Endothelial cell of umbilical vein (primary cell): ENCODE measurements at regions not wholly inside any gene's neighbourhood (a gene's known extent, or its start where the extent isn't known, plus 50 kb on each side); places are given as distances from the start of the nearest gene placed in this dataset.

Source experiments
- BruUV-seq: library from RNA; stranded (reverse); fragments of 400-500 nt; replicated peaks from 2 replicates; lab custom pipeline; 2021; lab: Mats Ljungman, UMichigan
- CTCF ChIA-PET: fragments of 300-600, 350-600 bp; sonication (Branson Sonifier 250); formaldehyde crosslinking; loops from one replicate; lab custom pipeline; 2021; ENCODE audit warnings: antibody characterized with exemption, inconsistent platforms; lab: Charles Lee
- POLR2A ChIA-PET: fragments of 300-600, 350-600 bp; sonication (Branson Sonifier 250); formaldehyde crosslinking; loops from one replicate; lab custom pipeline; 2021; ENCODE audit warnings: antibody characterized with exemption, inconsistent platforms; lab: Charles Lee
- DNase-seq: peaks from one replicate; pipeline ENCODE4 v3.0.0-alpha.2; 2011; ENCODE audit warnings: low read depth, low spot score
- FAIRE-seq: peaks from 2 replicates; lab custom pipeline; 2011; peaks lifted over from hg19 to GRCh38; lab: Jason Lieb, UNC
- H2AFZ ChIP-seq: 2 replicates; pipeline ENCODE4 v1.6.0; 2012; ENCODE audit warnings: low read depth, low read length, control low read depth, inconsistent platforms
- H3K27ac ChIP-seq: 2 replicates; pipeline ENCODE4 v1.5.1; 2011; ENCODE audit warnings: low read depth, mild to moderate bottlenecking, control low read depth, low read length, moderate library complexity; ENCODE audit not compliant: insufficient read depth
- H3K27me3 ChIP-seq, 2 experiments: 2 replicates each; pipeline versions ENCODE4 v1.6.0 to v1.6.1; 2011; ENCODE audit warnings: low read length in 2 of 2, mixed read lengths in 1 of 2; ENCODE audit not compliant: control insufficient read depth in 2 of 2, insufficient read depth in 2 of 2
- H3K36me3 ChIP-seq, 2 experiments: 2 replicates in 1 of 2; 3 replicates in 1 of 2; pipeline ENCODE4 v1.5.1; 2011; ENCODE audit warnings: low read length in 2 of 2, mild to moderate bottlenecking in 1 of 2, moderate library complexity in 1 of 2; ENCODE audit not compliant: control insufficient read depth in 2 of 2, insufficient read depth in 2 of 2; ENCODE audit errors: extremely low read depth in 1 of 2
- H3K4me1 ChIP-seq: 3 replicates; pipeline ENCODE4 v1.5.1; 2011; ENCODE audit warnings: mild to moderate bottlenecking, low read length; ENCODE audit not compliant: control insufficient read depth, insufficient read depth; ENCODE audit errors: extremely low read depth
- H3K4me2 ChIP-seq: 2 replicates; pipeline ENCODE4 v1.6.1; 2011; ENCODE audit warnings: low read length, control low read depth, mixed read lengths; ENCODE audit not compliant: insufficient read depth
- H3K4me3 ChIP-seq, 3 experiments: fragments of 200-600 bp in 1 of 3; sonication (generic), shearing (Covaris generic) in 1 of 3; replicated peaks in 1 of 3; 2 replicates each; pipeline ENCODE4 v1.5.1; 2011 to 2016; ENCODE audit warnings: control low read depth in 3 of 3, low read length in 3 of 3, mild to moderate bottlenecking in 2 of 3, inconsistent platforms in 1 of 3, low read depth in 1 of 3, moderate library complexity in 1 of 3; ENCODE audit not compliant: insufficient read depth in 1 of 3
- H3K79me2 ChIP-seq: 2 replicates; pipeline ENCODE4 v1.6.0; 2012; ENCODE audit warnings: low read length, inconsistent platforms; ENCODE audit not compliant: control insufficient read depth, insufficient read depth
- H3K9ac ChIP-seq: replicated peaks from 2 replicates; pipeline ENCODE3; 2011; ENCODE audit warnings: low read length, control low read depth; ENCODE audit not compliant: insufficient read depth; ENCODE audit errors: extremely low read depth
- H3K9me1 ChIP-seq: replicated peaks from 3 replicates; pipeline ENCODE4 v1.6.0; 2011; ENCODE audit warnings: mild to moderate bottlenecking, low read length; ENCODE audit not compliant: control insufficient read depth, insufficient read depth; ENCODE audit errors: extremely low read depth
- H3K9me3 ChIP-seq: replicated peaks from 2 replicates; pipeline ENCODE4 v1.5.1; 2012; ENCODE audit warnings: low read length, inconsistent platforms; ENCODE audit not compliant: control insufficient read depth, insufficient read depth
- H4K20me1 ChIP-seq: replicated peaks from 2 replicates; pipeline ENCODE3; 2011; ENCODE audit warnings: mild to moderate bottlenecking, low read length; ENCODE audit not compliant: control insufficient read depth, insufficient read depth; ENCODE audit errors: extremely low read depth
- EZH2 ChIP-seq: IDR thresholded peaks from 2 replicates; pipeline ENCODE4 v1.6.1; 2012; ENCODE audit warnings: borderline replicate concordance, low read depth, mild to moderate bottlenecking, moderate library complexity, low read length, inconsistent platforms; ENCODE audit not compliant: severe bottlenecking
- POLR2A ChIP-seq: IDR thresholded peaks from 2 replicates; pipeline ENCODE4 v1.6.1; 2012; ENCODE audit warnings: low read depth, mild to moderate bottlenecking, control low read depth, low read length
- dilution Hi-C: fragments of 300-500 bp; cut with MboI; formaldehyde crosslinking; loops from one replicate; pipeline ENCODE4 v1.15.0; 2019; ENCODE audit warnings: low sequenced_read_pairs; ENCODE audit not compliant: extremely low pct_ligation_motif_present
- intact Hi-C: fragments of 100-400 bp; cut with micrococcal nuclease; formaldehyde crosslinking; loops from one replicate; pipeline ENCODE4 v1.10.0; 2022

DNA sequence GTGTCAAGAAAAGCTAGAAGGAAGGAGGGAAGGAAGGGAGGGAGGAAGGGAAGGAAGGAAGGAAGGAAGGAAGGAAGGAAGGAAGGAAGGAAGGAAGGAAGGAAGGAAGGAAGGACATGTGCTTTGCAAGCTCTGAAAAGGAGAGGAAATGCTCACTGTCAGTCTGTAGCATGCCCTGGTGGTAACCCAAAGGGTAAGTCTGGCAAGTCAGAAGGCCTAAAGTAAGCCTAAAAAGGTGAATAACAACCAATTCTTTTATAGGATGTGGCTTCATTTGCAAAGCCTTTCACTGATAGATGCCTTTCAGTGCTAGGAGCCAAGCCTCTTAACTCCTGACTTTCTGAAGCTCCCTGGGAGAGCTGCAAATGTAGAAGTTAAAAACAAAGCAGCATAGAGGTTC is 542.6 kb downstream of the CFAP47 start:
- no peaks in the 10 kb centered on the region for H3K79me2 ChIP-seq
- no peak overlapping the region for H3K4me2 ChIP-seq
- H2AFZ ChIP-seq = no peak overlapping the region
- dilution Hi-C loops (no loop called here), intact Hi-C loops (no loop called here)
- ChIA-PET POLR2A (no interaction called here), CTCF (no interaction called here)
- no peak overlapping the region for H3K27ac ChIP-seq
- no TSS peak for BruUV-seq
- no peaks in the 10 kb centered on the region for H3K36me3 ChIP-seq
- H4K20me1 ChIP-seq = no peaks in the 10 kb centered on the region
- no peak for FAIRE-seq
- no peak for TF ChIP-seq EZH2
- H3K9me1 ChIP-seq = no peaks in the 10 kb centered on the region
- no peak overlapping the region for H3K4me3 ChIP-seq
- no peak for DNase-seq
- H3K27me3 ChIP-seq = no peaks in the 10 kb centered on the region
- no peaks in the 10 kb centered on the region for H3K9me3 ChIP-seq
- H3K4me1 ChIP-seq = no peaks in the 10 kb centered on the region
- no peak overlapping the region for H3K9ac ChIP-seq

DNA sequence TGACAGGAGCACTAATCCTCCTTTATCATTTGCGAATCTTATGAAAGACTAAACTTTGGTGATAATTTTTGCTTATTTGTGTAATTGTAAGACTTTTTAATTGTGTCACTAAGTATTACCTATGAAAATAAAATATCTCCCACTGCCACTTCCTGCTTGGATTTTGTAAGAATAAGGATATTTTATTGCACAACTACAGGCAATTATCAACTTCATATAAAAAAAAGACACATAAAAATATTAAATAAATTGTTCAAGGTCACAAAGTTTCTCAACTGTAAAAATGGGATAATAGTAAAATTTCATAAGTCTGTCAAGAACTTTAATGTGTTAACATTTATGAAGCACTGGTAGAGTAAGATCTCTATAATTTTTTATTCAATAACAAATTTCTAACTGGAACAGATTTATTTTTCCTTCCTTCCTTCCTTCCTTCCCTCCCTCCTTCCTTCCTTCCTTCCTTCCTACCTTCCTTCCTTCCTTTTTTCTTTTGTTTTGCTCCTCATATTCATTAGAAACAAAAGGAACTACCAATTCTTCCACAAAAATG is 527.6 kb upstream of the FAM47C start:
- dilution Hi-C loops = no loop called here
- ChIA-PET POLR2A (no interaction called here), CTCF (no interaction called here)
- H3K9me3 ChIP-seq = no peaks in the 10 kb centered on the region
- H3K27ac ChIP-seq = no peak overlapping the region
- BruUV-seq = no TSS peak
- H3K4me2 ChIP-seq = no peak overlapping the region
- H3K4me3 ChIP-seq = no peak overlapping the region
- peak; percentile 28 for FAIRE-seq
- H2AFZ ChIP-seq = no peak overlapping the region
- H4K20me1 ChIP-seq = no peaks in the 10 kb centered on the region
- TF ChIP-seq POLR2A = no peak
- no peak for DNase-seq
- no peaks in the 10 kb centered on the region for H3K9me1 ChIP-seq
- H3K9ac ChIP-seq = no peak overlapping the region
- H3K27me3 ChIP-seq = no peaks in the 10 kb centered on the region
- H3K79me2 ChIP-seq = no peaks in the 10 kb centered on the region
- no peaks in the 10 kb centered on the region for H3K36me3 ChIP-seq
- H3K4me1 ChIP-seq = no peaks in the 10 kb centered on the region
- intact Hi-C loops = no loop called here
